Prostate gland (tissue), 2 donors: ENCODE measurements at regions not wholly inside any gene's neighbourhood (a gene's known extent, or its start where the extent isn't known, plus 50 kb on each side); places are given as distances from the start of the nearest gene placed in this dataset.

ENCODE experiments used
- DNase-seq: peaks from one replicate; pipeline ENCODE4 v3.0.0-alpha.2; 2019; ENCODE audit warnings: low spot score
- H3K27ac ChIP-seq, 2 donors: fragments of 200-600 bp; sonication (generic); 2 replicates each; pipeline ENCODE4 v1.5.1; 2017 to 2019
- H3K27me3 ChIP-seq: fragments of 200-600 bp; sonication (generic); replicated peaks from 2 replicates; pipeline ENCODE4 v1.5.1; 2019; ENCODE audit not compliant: insufficient read depth
- H3K36me3 ChIP-seq, 2 donors: fragments of 200-600 bp; sonication (generic); 1 replicate in 1 of 2; 2 replicates in 1 of 2; pipeline versions ENCODE4 v1.5.1 to v1.8.1; 2017 to 2019
- H3K4me1 ChIP-seq: fragments of 200-600 bp; sonication (generic); replicated peaks from 2 replicates; pipeline ENCODE4 v1.5.1; 2019
- H3K4me3 ChIP-seq, 2 donors: fragments of 200-600 bp; sonication (generic); 2 replicates each; pipeline ENCODE4 v1.5.1; 2017 to 2019
- H3K9me3 ChIP-seq: fragments of 200-600 bp; sonication (generic); 2 replicates; pipeline ENCODE4 v1.5.1; 2017
- CTCF ChIP-seq, 4 experiments: fragments of 200-600 bp in 2 of 4; fragments of 450-650 bp in 2 of 4; sonication (generic) in 2 of 4; IDR thresholded peaks; 1 replicate in 3 of 4; 2 replicates in 1 of 4; pipeline ENCODE4 v1.5.1; 2016 to 2019; ENCODE audit warnings: antibody characterized with exemption in 4 of 4, mild to moderate bottlenecking in 2 of 4, moderate library complexity in 2 of 4
- POLR2A ChIP-seq: fragments of 450-650 bp; IDR thresholded peaks from one replicate; pipeline ENCODE4 v1.6.1; 2016; ENCODE audit warnings: antibody characterized with exemption, mild to moderate bottlenecking
- POLR2AphosphoS5 ChIP-seq: sonication (generic); formaldehyde crosslinking; IDR thresholded peaks from one replicate; pipeline ENCODE4 v1.6.1; 2017; ENCODE audit warnings: antibody characterized with exemption
- WGBS: methylation state at CpG from one replicate; pipeline ENCODE4 v1.1.5; 2018; 5-methylcytosine and 5-hydroxymethylcytosine counted together
- intact Hi-C: fragments of 100-400 bp; cut with DNase I; formaldehyde crosslinking; loops from one replicate; pipeline ENCODE4 v1.14.2; 2022

- TF ChIP-seq POLR2A (no peak), CTCF (IDR thresholded peaks at IDR 0.05) (no peak), POLR2AphosphoS5 (no peak)
- H3K36me3 ChIP-seq: no peaks in the 10 kb centered on the region
- H3K27me3 ChIP-seq: no peaks in the 10 kb centered on the region
- 90% methylated on average over 3 of the region's 3 CpGs for WGBS
- intact Hi-C loops: no loop called here
- H3K27ac ChIP-seq: no peak overlapping the region
- H3K4me1 ChIP-seq: no peaks in the 10 kb centered on the region
- no peak overlapping the region for H3K4me3 ChIP-seq
- no peak for DNase-seq
- no peaks in the 10 kb centered on the region for H3K9me3 ChIP-seq
These were observed 113.4 kb upstream of the TAS2R1 start for GRCh38 chr5:9743507-9743906.

- WGBS: 96% methylated on average over 1 of the region's 1 CpG
- no peaks in the 10 kb centered on the region for H3K36me3 ChIP-seq
- TF ChIP-seq POLR2AphosphoS5: no peak
- no peak for TF ChIP-seq CTCF (IDR thresholded peaks at IDR 0.05)
- no peak for TF ChIP-seq POLR2A
- H3K27me3 ChIP-seq: no peaks in the 10 kb centered on the region
- intact Hi-C loops: no loop called here
- H3K27ac ChIP-seq: no peak overlapping the region
- no peak overlapping the region for H3K4me3 ChIP-seq
- no peaks in the 10 kb centered on the region for H3K9me3 ChIP-seq
- H3K4me1 ChIP-seq: no peaks in the 10 kb centered on the region
- DNase-seq: no peak
These were observed 112.7 kb upstream of the TAS2R1 start for GRCh38 chr5:9742848-9743247.

DNA sequence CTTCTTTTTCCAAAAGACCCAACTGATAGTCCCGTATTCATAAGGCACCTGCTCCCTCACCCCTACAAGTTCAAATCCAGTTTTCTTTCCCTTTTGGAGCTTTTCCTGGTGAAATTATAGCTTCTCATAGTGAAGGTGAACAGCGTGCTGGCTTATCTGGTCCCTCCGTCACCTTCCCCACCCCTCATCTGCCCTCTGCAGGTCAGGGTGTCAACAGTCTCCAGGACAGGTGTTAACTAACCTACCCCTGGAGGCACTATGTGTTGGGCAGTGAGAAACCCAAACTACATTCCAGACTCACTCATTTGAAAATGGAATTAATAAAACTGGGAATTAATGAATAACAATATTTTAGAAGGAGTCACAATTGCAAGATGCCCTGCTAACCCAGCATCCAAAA lies 109.0 kb upstream of the TAS2R1 start:
- intact Hi-C loops: no loop called here
- no peaks in the 10 kb centered on the region for H3K36me3 ChIP-seq
- 83% methylated on average over 3 of the region's 3 CpGs for WGBS
- H3K9me3 ChIP-seq: no peaks in the 10 kb centered on the region
- TF ChIP-seq POLR2A: no peak
- no peak for DNase-seq
- no peak overlapping the region for H3K4me3 ChIP-seq
- no peaks in the 10 kb centered on the region for H3K27me3 ChIP-seq
- no peak overlapping the region for H3K27ac ChIP-seq
- H3K4me1 ChIP-seq: no peaks in the 10 kb centered on the region

- TF ChIP-seq POLR2AphosphoS5 (no peak), CTCF (IDR thresholded peaks at IDR 0.05) (no peak), POLR2A (no peak)
- H3K9me3 ChIP-seq: no peaks in the 10 kb centered on the region
- H3K4me1 ChIP-seq: no peaks in the 10 kb centered on the region
- no peak for DNase-seq
- H3K27me3 ChIP-seq: no peaks in the 10 kb centered on the region
- no peaks in the 10 kb centered on the region for H3K36me3 ChIP-seq
- no peak overlapping the region for H3K4me3 ChIP-seq
- H3K27ac ChIP-seq: no peak overlapping the region
- intact Hi-C loops: no loop called here
- WGBS: 80% methylated on average over 4 of the region's 4 CpGs
These were observed 107.1 kb upstream of the TAS2R1 start for GRCh38 chr5:9737265-9737664.

DNA sequence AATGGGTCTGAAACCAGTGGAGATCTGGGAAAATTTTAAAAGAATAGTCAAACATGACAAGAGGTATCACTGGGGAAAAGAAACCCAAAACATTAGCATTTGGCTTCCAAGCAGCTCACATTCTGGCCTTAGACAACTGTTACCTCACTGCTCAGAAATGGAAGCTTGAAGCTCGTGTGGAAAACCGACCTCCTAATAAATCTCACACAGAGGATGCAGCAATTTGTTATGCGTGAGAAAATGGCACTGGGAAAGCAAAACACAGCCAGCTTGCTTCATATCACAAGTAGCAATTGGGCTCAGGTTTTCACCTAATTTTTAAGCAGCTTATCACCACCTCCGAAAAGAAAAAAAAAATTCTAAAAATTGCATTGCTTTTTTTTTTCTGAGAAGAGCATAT lies 103.3 kb upstream of the TAS2R1 start:
- H3K9me3 ChIP-seq: no peaks in the 10 kb centered on the region
- no peaks in the 10 kb centered on the region for H3K36me3 ChIP-seq
- no peak overlapping the region for H3K27ac ChIP-seq
- no peaks in the 10 kb centered on the region for H3K4me1 ChIP-seq
- TF ChIP-seq POLR2AphosphoS5 (no peak), CTCF (IDR thresholded peaks at IDR 0.05) (no peak), POLR2A (no peak)
- DNase-seq: no peak
- no peak overlapping the region for H3K4me3 ChIP-seq
- WGBS: 75% methylated on average over 4 of the region's 4 CpGs
- intact Hi-C loops: no loop called here
- no peaks in the 10 kb centered on the region for H3K27me3 ChIP-seq
